ENCODE measurements at regions not wholly inside any gene's neighbourhood (a gene's known extent, or its start where the extent isn't known, plus 50 kb on each side); places are given as distances from the start of the nearest gene placed in this dataset.

- Histone ChIP-seq H3K27ac (ENCODE audit: insufficient read depth, low read length) (no peak overlapping the region), H4K5ac (ENCODE audit: low read depth, low read length) (no peak overlapping the region), H3K4ac (ENCODE audit: low read depth, low read length) (no peak overlapping the region), H3K4me1 (ENCODE audit: control insufficient read depth, insufficient read depth, low read length) (no peaks in the 10 kb centered on the region), H3K18ac (ENCODE audit: low read depth, low read length) (no peak overlapping the region), H3K27me3 (ENCODE audit: control insufficient read depth, insufficient read depth, low read length) (no peaks in the 10 kb centered on the region), H4K20me1 (ENCODE audit: insufficient read depth, low read length) (no peaks in the 10 kb centered on the region), H3K36me3 (ENCODE audit: control insufficient read depth, insufficient read depth, low read length) (no peaks in the 10 kb centered on the region), H2BK5ac (ENCODE audit: low read depth, low read length, poor library complexity, severe bottlenecking) (no peak overlapping the region), H3K56ac (ENCODE audit: extremely low read depth, insufficient read depth, low read length) (no peak overlapping the region), H2AK9ac (replicated peaks; ENCODE audit: low read depth, low read length, poor library complexity) (no peak overlapping the region), H4K8ac (ENCODE audit: low read depth in 2 of 2, low read length in 2 of 2) (no peak overlapping the region), H3K14ac (replicated peaks; ENCODE audit: low read depth, low read length) (no peak overlapping the region), H3K79me1 (ENCODE audit: low read depth in 1 of 2, low read length in 2 of 2) (no peaks in the 10 kb centered on the region), H2BK20ac (ENCODE audit: low read depth, low read length) (no peak overlapping the region), H3K9ac (ENCODE audit: low read depth, low read length) (no peak overlapping the region), H3K9me1 (ENCODE audit: insufficient read depth, low read length) (no peaks in the 10 kb centered on the region), H3K23ac (ENCODE audit: low read depth, low read length) (no peak overlapping the region), H2AFZ (replicated peaks; ENCODE audit: low read length, poor library complexity) (no peak overlapping the region), H3K4me2 (ENCODE audit: low read depth, low read length) (no peak overlapping the region), H2AK5ac (ENCODE audit: low read depth, low read length) (no peak overlapping the region), H3K9me3 (ENCODE audit: control insufficient read depth, insufficient read depth, low read length) (peaks cover 14% of the 10 kb centered on the region; the same call in 1 of the 2 replicates), H4K91ac (ENCODE audit: insufficient read depth, low read depth, low read length) (no peak overlapping the region), H2BK15ac (ENCODE audit: low read depth, low read length) (no peak overlapping the region), H2BK120ac (ENCODE audit: low read depth, low read length) (no peak overlapping the region), H3K4me3 (ENCODE audit: insufficient read depth, low read depth, low read length) (no peak overlapping the region)
- WGBS, 2 experiments (ENCODE audit: extremely low coverage in 2 of 2, insufficient read length in 1 of 2) = no CpG with 5 or more reads among the region's 2 CpGs
- ChIA-PET CTCF (no interaction called here), POLR2A (ENCODE audit: unreplicated experiment) (no interaction called here)
- dilution Hi-C loops (cut with HindIII; ENCODE audit: low sequenced_read_pairs, unreplicated experiment) = no loop called here
- intact Hi-C loops (cut with micrococcal nuclease) = no loop called here
- ATAC-seq (ENCODE audit: low read depth) = no peak
- DNase-seq = no peak
- BruUV-seq (replicated peaks) = no TSS peak
- in situ Hi-C loops (cut with MboI; ENCODE audit: low sequenced_read_pairs) = no loop called here
- TF ChIP-seq MXI1 (IDR thresholded peaks at IDR 0.05; ENCODE audit: borderline replicate concordance, low read depth, low read length) (no peak), CEBPB (IDR thresholded peaks at IDR 0.05; ENCODE audit: low read depth, low read length) (no peak), SMC3 (IDR thresholded peaks at IDR 0.05; ENCODE audit: low read depth, low read length) (no peak), RAD21 (IDR thresholded peaks at IDR 0.05; ENCODE audit: low read length) (no peak), BHLHE40 (IDR thresholded peaks at IDR 0.05; ENCODE audit: low read depth, low read length) (no peak), POLR2A (IDR thresholded peaks at IDR 0.05; ENCODE audit: low read depth, low read length) (no peak), NFE2L2 (IDR thresholded peaks at IDR 0.05; ENCODE audit: low read depth, low read length) (no peak)
- TF ChIP-seq, protein P1, sequence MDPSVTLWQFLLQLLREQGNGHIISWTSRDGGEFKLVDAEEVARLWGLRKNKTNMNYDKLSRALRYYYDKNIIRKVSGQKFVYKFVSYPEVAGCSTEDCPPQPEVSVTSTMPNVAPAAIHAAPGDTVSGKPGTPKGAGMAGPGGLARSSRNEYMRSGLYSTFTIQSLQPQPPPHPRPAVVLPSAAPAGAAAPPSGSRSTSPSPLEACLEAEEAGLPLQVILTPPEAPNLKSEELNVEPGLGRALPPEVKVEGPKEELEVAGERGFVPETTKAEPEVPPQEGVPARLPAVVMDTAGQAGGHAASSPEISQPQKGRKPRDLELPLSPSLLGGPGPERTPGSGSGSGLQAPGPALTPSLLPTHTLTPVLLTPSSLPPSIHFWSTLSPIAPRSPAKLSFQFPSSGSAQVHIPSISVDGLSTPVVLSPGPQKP (IDR thresholded peaks at IDR 0.05; ENCODE audit: borderline replicate concordance, low read depth, low read length) = no peak
- TF ChIP-seq, protein P2, sequence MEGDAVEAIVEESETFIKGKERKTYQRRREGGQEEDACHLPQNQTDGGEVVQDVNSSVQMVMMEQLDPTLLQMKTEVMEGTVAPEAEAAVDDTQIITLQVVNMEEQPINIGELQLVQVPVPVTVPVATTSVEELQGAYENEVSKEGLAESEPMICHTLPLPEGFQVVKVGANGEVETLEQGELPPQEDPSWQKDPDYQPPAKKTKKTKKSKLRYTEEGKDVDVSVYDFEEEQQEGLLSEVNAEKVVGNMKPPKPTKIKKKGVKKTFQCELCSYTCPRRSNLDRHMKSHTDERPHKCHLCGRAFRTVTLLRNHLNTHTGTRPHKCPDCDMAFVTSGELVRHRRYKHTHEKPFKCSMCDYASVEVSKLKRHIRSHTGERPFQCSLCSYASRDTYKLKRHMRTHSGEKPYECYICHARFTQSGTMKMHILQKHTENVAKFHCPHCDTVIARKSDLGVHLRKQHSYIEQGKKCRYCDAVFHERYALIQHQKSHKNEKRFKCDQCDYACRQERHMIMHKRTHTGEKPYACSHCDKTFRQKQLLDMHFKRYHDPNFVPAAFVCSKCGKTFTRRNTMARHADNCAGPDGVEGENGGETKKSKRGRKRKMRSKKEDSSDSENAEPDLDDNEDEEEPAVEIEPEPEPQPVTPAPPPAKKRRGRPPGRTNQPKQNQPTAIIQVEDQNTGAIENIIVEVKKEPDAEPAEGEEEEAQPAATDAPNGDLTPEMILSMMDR (conservative IDR thresholded peaks at IDR 0.05; ENCODE audit: low read depth, low read length) = no peak
Observed at GRCh38 chr15:96790004-96790403, 459.5 kb downstream of the NR2F2 start.

All from IMR-90 (cell line).